ENCODE measurements at regions not wholly inside any gene's neighbourhood (a gene's known extent, or its start where the extent isn't known, plus 50 kb on each side); places are given as distances from the start of the nearest gene placed in this dataset.

- ATAC-seq (ENCODE audit: insufficient number of reproducible peaks, low FRiP score, low read depth) (no peak), DNase-seq (ENCODE audit: low spot score) (no peak)
- no peaks in the 10 kb centered on the region for H3K9me3 ChIP-seq
- H3K36me3 ChIP-seq, result no peaks in the 10 kb centered on the region
- no peak overlapping the region for H3K27ac ChIP-seq
- no peaks in the 10 kb centered on the region for H3K27me3 ChIP-seq (replicated peaks; ENCODE audit: insufficient read depth)
- no peak for TF ChIP-seq CTCF (IDR thresholded peaks at IDR 0.05)
- H3K4me1 ChIP-seq (ENCODE audit: control insufficient read depth in 1 of 2, low read depth in 2 of 2), result no peaks in the 10 kb centered on the region
- no peak overlapping the region for H3K4me3 ChIP-seq
Measured at GRCh38 chr2:35409762-35410161, 945.8 kb upstream of the CRIM1 start.

- H3K9me3 ChIP-seq, result no peaks in the 10 kb centered on the region
- no peaks in the 10 kb centered on the region for H3K36me3 ChIP-seq
- H3K4me3 ChIP-seq, result no peak overlapping the region
- no peaks in the 10 kb centered on the region for H3K27me3 ChIP-seq (replicated peaks; ENCODE audit: insufficient read depth)
- ATAC-seq (ENCODE audit: insufficient number of reproducible peaks, low FRiP score, low read depth), result no peak
- no peak for DNase-seq (ENCODE audit: low spot score)
- no peak for TF ChIP-seq CTCF (IDR thresholded peaks at IDR 0.05)
- no peaks in the 10 kb centered on the region for H3K4me1 ChIP-seq (ENCODE audit: control insufficient read depth in 1 of 2, low read depth in 2 of 2)
- no peak overlapping the region for H3K27ac ChIP-seq
Measured at GRCh38 chr2:35408320-35408719, 947.3 kb upstream of the CRIM1 start.

DNA sequence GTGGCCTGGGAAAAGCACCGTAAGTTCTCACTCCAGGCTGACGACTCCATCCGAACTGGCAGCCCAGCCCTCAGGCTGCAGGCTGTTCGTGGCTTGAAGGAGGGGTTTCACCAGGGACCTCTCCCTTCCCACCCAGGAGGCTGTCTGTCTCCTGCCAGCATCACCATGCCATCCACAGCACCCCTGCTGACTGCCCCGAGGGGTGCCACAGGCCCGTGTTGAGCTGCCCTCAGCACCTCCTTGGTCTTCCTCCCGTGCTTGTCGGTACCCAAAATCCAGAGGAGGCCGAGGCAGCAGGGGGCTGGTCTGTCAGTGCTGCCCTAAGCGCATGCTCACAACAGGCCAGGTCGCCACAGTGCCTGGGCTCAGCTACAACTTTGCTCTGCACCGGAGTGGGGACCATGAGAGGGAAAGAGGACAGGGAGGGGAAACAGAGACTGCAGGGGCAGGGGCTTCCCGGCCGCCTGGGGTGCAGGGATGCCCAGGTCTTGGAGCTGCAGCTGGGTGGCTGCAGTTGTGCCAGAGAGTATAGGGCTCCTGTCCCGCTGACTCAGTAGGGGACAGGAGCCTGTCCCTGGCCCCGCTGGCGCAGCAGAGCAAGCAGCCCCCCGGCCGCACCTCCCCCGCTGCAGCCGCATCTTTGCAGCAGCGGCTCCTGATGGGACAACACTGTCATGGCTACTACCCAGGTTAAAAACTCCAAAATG, 963.7 kb upstream of the CRIM1 start:
- ATAC-seq (ENCODE audit: insufficient number of reproducible peaks, low FRiP score, low read depth), result no peak
- H3K9me3 ChIP-seq, result no peaks in the 10 kb centered on the region

GRCh38 chr2:35378791-35379190, 976.8 kb upstream of the CRIM1 start:
- ATAC-seq (ENCODE audit: insufficient number of reproducible peaks, low FRiP score, low read depth) (no peak), DNase-seq (ENCODE audit: low spot score) (no peak)
- no peak overlapping the region for H3K27ac ChIP-seq
- H3K36me3 ChIP-seq, result no peaks in the 10 kb centered on the region
- H3K9me3 ChIP-seq, result no peaks in the 10 kb centered on the region
- TF ChIP-seq CTCF (IDR thresholded peaks at IDR 0.05), result no peak
- no peak overlapping the region for H3K4me3 ChIP-seq
- no peaks in the 10 kb centered on the region for H3K4me1 ChIP-seq (ENCODE audit: control insufficient read depth in 1 of 2, low read depth in 2 of 2)
- no peaks in the 10 kb centered on the region for H3K27me3 ChIP-seq (replicated peaks; ENCODE audit: insufficient read depth)

More for the DNA sequence above, 963.7 kb upstream of the CRIM1 start:
- Histone ChIP-seq H3K27ac (no peak overlapping the region), H3K36me3 (no peaks in the 10 kb centered on the region), H3K4me1 (ENCODE audit: control insufficient read depth in 1 of 2, low read depth in 2 of 2) (no peaks in the 10 kb centered on the region), H3K4me3 (no peak overlapping the region), H3K27me3 (replicated peaks; ENCODE audit: insufficient read depth) (no peaks in the 10 kb centered on the region)
- no peak for TF ChIP-seq CTCF (IDR thresholded peaks at IDR 0.05)
- no peak for DNase-seq (ENCODE audit: low spot score)

- Histone ChIP-seq H3K9me3 (no peaks in the 10 kb centered on the region), H3K36me3 (no peaks in the 10 kb centered on the region), H3K4me3 (no peak overlapping the region), H3K27me3 (replicated peaks; ENCODE audit: insufficient read depth) (no peaks in the 10 kb centered on the region), H3K4me1 (ENCODE audit: control insufficient read depth in 1 of 2, low read depth in 2 of 2) (no peaks in the 10 kb centered on the region), H3K27ac (no peak overlapping the region)
- ATAC-seq (ENCODE audit: insufficient number of reproducible peaks, low FRiP score, low read depth) (no peak), DNase-seq (ENCODE audit: low spot score) (no peak)
- TF ChIP-seq CTCF (IDR thresholded peaks at IDR 0.05), result no peak
Measured at GRCh38 chr2:35374845-35375244, 980.7 kb upstream of the CRIM1 start.
